Endometrium (tissue), 2 donors: ENCODE measurements at regions not wholly inside any gene's neighbourhood (a gene's known extent, or its start where the extent isn't known, plus 50 kb on each side); places are given as distances from the start of the nearest gene placed in this dataset.

Source experiments
- FAIRE-seq: peaks from 2 replicates; lab custom pipeline; 2012; peaks lifted over from hg19 to GRCh38; lab: Jason Lieb, UNC
- donor health status: control.
- donor health status: control.

DNA sequence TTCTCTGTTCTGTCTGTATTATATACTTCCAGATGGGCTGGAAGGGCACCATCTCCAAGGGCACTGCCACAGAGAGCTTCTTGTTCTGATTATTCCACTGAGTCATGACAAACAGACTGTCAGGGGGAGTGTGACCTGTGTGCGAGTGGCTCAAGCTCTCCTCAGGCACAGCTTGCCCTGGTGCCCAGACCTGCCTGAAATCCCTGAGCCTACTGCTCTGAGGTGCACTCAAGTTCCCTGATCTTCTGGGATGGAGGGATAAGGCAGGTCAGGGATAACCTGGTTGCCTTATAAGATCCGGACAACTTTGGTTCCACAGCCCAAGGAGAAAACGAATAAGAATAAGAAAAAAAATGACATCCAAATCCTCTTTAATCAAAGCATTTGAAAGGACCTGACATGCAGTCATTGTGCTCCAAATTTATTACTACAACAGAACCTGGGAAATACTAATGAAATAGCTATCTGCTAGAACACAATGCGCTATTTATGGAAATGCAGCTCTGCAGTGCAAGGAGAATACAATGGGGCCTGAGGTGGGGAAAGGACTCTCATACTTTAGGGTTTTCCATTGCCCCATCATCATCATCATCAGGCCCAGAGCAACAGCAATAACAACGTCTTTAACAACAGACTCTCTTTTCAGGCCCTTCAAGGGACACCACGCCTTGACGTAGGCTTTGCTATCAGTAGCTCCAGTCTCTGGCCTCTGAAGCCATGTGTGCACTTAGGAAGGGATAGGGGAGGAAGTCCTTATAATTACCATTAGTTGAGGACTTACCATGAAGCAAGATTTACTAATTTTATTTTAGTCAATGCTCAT lies 217.1 kb upstream of the KIRREL3 start:
- FAIRE-seq, result no peak

- FAIRE-seq, result no peak
Measured at GRCh38 chr11:127205688-127206217, 205.2 kb upstream of the KIRREL3 start.

DNA sequence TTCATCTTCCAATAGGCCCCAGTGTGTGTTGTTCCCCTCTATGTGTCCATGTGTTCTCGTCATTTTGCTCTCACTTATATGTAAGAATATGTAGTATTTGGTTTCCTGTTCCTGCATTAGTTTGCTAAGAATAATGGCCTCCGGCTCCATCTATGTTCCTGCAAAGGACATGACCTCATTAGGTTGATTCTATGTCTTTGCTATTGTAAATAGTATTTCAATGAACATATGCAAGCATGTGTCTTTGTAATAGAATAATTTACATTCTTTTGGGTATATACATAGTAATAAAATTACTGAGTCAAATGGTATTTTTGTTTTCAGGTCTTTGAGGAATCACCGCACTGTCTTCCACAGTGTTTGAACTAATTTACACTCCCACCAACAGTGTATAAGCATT lies 202.9 kb upstream of the KIRREL3 start:
- no peak for FAIRE-seq

DNA sequence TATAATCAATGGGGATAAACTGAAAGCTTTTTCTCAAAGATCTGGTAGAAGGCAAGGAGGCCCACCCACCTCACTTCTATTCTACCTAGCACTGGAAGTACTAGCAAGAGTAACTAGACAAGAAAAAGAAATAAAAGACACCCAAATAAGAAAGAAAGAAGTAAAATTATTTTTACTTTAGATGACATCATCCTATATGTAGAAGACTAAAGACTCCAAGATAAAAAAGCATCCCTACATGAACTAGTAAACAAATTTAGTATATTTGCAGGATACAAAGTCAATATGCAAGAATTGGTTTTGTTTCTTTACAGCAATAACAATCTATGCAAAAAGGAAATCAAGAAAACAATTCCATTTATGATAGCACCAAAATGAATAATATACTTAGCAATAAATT lies 201.5 kb upstream of the KIRREL3 start:
- no peak for FAIRE-seq

- no peak for FAIRE-seq
Measured at GRCh38 chr11:127199306-127199801, 198.8 kb upstream of the KIRREL3 start.

GRCh38 chr11:127195501-127196120 lies 195.0 kb upstream of the KIRREL3 start:
- FAIRE-seq, result no peak

GRCh38 chr11:127194521-127194920 lies 194.0 kb upstream of the KIRREL3 start:
- FAIRE-seq, result no peak

GRCh38 chr11:127193950-127194349 lies 193.4 kb upstream of the KIRREL3 start:
- FAIRE-seq, result no peak

GRCh38 chr11:127191689-127192088 lies 191.1 kb upstream of the KIRREL3 start:
- no peak for FAIRE-seq

- FAIRE-seq, result no peak
Measured at GRCh38 chr11:127191261-127191660, 190.7 kb upstream of the KIRREL3 start.

- FAIRE-seq, result no peak
Measured at GRCh38 chr11:127182586-127183203, 182.1 kb upstream of the KIRREL3 start.

GRCh38 chr11:127157225-127157624 lies 156.7 kb upstream of the KIRREL3 start:
- FAIRE-seq, result no peak

DNA sequence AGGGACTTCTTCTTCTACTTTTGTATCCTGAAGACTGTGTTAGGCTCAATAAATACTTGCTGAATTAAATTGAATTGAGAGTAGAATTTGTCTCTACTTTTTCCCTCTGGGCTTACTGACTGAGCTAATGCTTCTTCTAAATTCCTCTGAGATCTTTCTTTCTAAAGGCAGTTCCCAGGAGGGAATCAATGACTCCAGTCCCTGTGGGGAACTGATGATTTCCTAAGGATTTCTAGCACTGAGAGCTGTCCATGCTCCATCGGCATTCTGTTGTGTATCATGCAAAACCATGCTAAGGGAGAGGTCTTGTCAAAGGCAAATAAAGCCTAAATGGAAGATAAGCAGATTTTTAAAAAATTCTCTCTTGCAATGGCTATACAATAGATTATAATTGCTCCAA lies 148.8 kb upstream of the KIRREL3 start:
- FAIRE-seq, result no peak

- no peak for FAIRE-seq
Measured at GRCh38 chr11:127143251-127143650, 142.7 kb upstream of the KIRREL3 start.

DNA sequence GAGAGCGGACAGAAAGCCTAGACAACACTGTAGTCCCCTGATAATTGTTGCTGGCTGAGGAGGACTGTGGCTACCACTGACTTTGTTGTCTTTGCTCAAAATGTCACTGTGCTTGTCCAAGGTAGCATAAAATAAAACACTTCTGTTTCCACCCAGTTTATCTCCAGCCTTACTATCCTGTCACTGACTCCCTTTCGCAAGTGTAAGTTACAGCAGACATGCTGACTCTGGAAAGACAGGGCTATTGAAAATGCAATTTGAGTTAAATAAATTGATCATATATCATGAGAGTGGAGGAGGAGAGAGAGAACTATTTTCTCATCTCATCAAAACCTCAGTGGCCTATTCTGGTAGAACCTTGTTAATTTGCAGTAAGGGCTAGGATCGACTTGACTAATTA lies 138.0 kb upstream of the KIRREL3 start:
- FAIRE-seq, result no peak

DNA sequence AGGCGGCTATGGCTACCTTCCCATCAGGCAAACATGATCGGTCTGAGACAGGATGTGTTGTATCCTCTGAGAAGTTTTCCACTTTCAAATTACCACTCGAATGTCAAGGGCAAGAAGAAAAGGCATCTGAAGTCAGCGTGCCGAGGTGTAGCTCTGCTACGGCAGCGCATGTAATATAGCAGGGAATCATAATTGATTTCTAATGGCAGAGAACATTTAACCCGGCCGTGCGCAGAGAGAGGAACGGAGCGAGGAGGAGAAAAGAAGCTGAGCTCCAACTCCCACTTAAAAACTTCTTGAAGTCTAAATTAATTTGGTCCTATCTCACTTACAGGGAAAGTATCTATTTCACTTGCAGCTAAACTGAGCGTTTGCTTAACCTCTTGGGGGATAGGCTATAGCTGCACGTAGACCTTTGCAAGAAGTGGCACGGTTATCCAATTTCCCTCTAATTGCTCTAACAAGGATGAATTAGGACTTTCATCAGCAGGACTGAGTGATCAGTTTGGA lies 137.3 kb upstream of the KIRREL3 start:
- no peak for FAIRE-seq

DNA sequence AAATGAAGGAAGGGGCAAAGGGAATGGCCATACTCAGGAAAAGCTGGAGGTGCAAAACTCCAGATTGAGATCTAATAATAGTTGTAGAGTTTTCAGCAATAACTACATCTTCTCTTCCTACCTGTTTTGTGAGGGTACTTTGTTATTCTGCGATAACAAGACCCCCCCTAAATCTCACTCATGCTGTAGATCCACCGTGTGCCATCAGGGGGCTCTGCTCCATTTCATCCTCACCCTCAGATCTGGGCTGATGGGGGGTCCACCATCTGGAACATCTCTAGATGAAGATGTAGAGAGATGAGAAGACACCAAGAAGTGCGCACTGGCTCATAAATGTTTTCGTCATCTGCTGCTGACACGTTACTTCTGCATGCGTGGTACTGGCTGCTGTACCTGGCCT lies 135.9 kb upstream of the KIRREL3 start:
- no peak for FAIRE-seq

- no peak for FAIRE-seq
Measured at GRCh38 chr11:127135256-127135655, 134.7 kb upstream of the KIRREL3 start.

DNA sequence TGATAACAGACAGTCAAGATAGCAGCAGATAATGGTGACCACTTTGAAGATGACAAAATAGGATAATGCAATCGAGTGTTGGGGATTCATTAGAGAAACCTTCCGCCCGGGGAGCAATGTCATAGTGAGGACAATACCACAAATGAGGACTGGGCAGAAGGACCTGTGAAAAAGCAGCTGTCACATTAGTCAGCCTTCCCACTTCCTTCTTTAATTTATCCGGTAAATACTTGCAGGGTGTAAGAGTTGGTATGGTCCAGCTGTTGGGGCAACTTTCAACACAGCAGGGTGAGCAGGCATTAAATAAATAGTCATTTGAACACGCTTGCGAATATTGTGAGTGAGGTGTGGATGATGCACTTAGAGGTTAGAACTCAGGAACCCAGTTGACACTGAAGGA lies 132.5 kb upstream of the KIRREL3 start:
- FAIRE-seq, result no peak

GRCh38 chr11:127130321-127130720 lies 129.8 kb upstream of the KIRREL3 start:
- no peak for FAIRE-seq

DNA sequence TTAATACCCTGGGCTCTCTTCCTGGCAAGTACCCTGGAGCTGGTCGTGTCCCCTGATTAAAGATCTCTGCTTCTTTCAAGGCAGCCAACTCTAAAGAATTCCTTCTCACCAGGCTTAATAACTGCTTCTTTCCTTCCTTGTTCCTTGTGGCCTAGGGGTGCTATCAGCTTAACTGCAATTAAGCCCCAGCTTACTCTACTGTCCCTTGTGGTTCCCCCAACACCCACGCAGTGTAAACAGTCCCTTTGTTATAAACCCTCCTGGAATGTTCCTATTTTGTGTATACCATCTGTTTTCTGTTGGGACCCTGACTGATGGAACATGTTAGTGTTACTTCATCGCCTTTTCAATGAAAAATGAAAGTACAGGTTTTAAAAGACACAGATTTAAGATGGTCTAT lies 126.4 kb upstream of the KIRREL3 start:
- no peak for FAIRE-seq

DNA sequence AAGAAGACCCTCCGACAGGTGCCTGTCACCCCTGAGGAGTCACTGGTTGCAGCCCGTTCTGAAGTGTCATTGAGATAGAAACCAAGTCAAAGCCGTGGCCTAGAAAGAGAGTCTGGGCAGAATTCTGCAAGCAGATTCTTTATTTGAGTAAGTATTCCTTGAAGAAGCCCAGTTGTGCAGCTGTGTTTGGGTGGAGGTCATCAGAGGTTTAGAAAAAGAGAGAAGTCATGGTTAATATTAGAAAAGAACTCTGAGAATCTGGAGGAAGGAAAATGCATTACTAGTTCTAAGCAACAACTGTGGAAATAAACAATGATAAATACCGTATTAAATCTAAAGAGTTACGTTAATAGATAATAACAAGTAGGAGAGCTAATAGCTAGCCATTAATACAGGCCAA lies 118.8 kb upstream of the KIRREL3 start:
- peak; percentile 29 for FAIRE-seq

DNA sequence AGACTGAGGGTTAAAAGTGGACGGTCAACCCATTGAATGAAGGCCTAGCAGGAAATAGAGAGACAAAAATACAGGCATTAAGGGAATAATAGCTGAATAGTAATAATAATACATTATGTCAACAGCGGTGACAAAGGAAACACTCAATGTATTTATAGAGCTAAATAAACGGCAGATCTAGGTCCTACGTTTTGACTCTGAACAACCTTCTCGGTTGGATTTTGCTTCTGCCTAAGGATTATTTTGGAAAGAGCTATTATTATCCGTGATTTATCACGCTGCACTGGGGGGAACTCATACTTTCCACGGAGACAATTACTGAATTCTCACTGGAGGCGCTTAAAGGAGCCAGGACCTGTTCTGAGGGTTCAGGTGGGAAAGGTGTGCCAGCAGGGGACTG lies 118.2 kb upstream of the KIRREL3 start:
- no peak for FAIRE-seq
